K562 (cell line): ENCODE measurements at regions not wholly inside any gene's neighbourhood (a gene's known extent, or its start where the extent isn't known, plus 50 kb on each side); places are given as distances from the start of the nearest gene placed in this dataset.

Source experiments
- ARNT ChIP-seq, 2 experiments: fragments of 450-650 bp; IDR thresholded peaks; 2 replicates each; pipeline ENCODE4 v1.6.1; 2016; ENCODE audit warnings: mild to moderate bottlenecking in 1 of 2
- BACH1 ChIP-seq: fragments of 200-800 bp; sonication (Bioruptor generic); IDR thresholded peaks from 2 replicates; pipeline ENCODE4 v1.6.1; 2016; ENCODE audit warnings: missing genetic modification characterization, missing compliant biosample characterization
- KAT7 ChIP-seq: sonication (generic); formaldehyde crosslinking; IDR thresholded peaks from 2 replicates; pipeline ENCODE4 v1.8.0; 2022; ENCODE audit warnings: missing genetic modification reagents, mild to moderate bottlenecking, borderline replicate concordance
- MBD2 ChIP-seq: sonication (generic); IDR thresholded peaks from 2 replicates; pipeline ENCODE4 v1.6.1; 2016; ENCODE audit warnings: low read depth, borderline replicate concordance
- NRF1 ChIP-seq, 2 experiments: fragments of 450-650 bp; IDR thresholded peaks in 1 of 2; conservative IDR thresholded peaks in 1 of 2; 2 replicates each; pipeline ENCODE4 v1.6.1; 2014; ENCODE audit warnings: mild to moderate bottlenecking in 2 of 2
- ZNF232 ChIP-seq: sonication (generic); formaldehyde crosslinking; IDR thresholded peaks from 2 replicates; pipeline ENCODE4 v1.8.0; 2022; ENCODE audit warnings: mild to moderate bottlenecking, missing genetic modification reagents
- ZNF311 ChIP-seq: fragments of 250-450 bp; sonication (Bioruptor Pico); IDR thresholded peaks from 2 replicates; pipeline ENCODE4 v1.4.0; 2020; ENCODE audit warnings: mild to moderate bottlenecking, moderate library complexity
- TF ChIP-seq, protein P1 (sequence below), 2 experiments: fragments of 450-650 bp; formaldehyde crosslinking in 1 of 2; IDR thresholded peaks; 2 replicates each; pipeline versions ENCODE4 v1.4.0 to v1.6.1; 2014 to 2020; ENCODE audit warnings: mild to moderate bottlenecking in 2 of 2, borderline replicate concordance in 1 of 2, low read depth in 1 of 2
- TF ChIP-seq, protein P2 (sequence below): fragments of 450-650 bp; IDR thresholded peaks from 2 replicates; pipeline ENCODE4 v1.6.1; 2018; ENCODE audit not compliant: partially characterized antibody
- TF ChIP-seq, protein P3 (sequence below): fragments of 250-450 bp; sonication (Bioruptor Pico); IDR thresholded peaks from 2 replicates; pipeline ENCODE4 v1.8.0; 2021; ENCODE audit warnings: borderline replicate concordance, mild to moderate bottlenecking, moderate library complexity; ENCODE audit not compliant: poor library complexity, severe bottlenecking
- TF ChIP-seq, protein P4 (sequence below), 3 experiments: IDR thresholded peaks in 2 of 3; conservative IDR thresholded peaks in 1 of 3; 2 replicates each; pipeline ENCODE4 v1.5.1; 2011 to 2012; ENCODE audit warnings: low read length in 3 of 3, mild to moderate bottlenecking in 3 of 3, control low read depth in 2 of 3, improper control_type of control experiment in 1 of 3, inconsistent platforms in 1 of 3, low read depth in 1 of 3, mixed read lengths in 1 of 3, moderate library complexity in 1 of 3; ENCODE audit not compliant: insufficient read depth in 2 of 3

DNA sequence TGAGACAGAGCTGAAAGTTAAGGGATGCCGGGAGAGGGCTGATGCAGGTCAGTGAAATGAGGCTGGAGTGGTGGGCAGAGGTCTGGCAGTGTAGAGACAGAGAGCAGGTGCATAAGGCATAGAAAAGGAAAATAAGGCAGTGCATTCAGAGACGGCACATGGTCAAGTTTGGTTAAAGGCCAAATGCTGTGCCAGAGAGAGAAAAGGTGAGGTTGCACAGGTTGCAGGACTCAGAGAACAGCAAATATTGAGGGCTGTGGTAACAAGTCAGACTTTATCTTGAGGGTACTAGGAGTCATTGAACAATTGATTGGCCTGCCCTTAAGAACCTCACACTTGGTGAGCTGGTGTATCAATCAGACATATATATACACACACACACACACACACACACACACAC lies 102.9 kb upstream of the TSHZ2 start:
- TF ChIP-seq BACH1 (tag) (no peak), NRF1 (conservative IDR thresholded peaks at IDR 0.05 in 1 of 2, IDR thresholded peaks at IDR 0.05 in 1 of 2) (no peak), KAT7 (CRISPR knock-in tag) (no peak), ZNF232 (CRISPR knock-in tag) (no peak), MBD2 (no peak), ZNF311 (CRISPR knock-in tag) (no peak), ARNT (IDR thresholded peaks at IDR 0.05) (no peak)
- TF ChIP-seq, protein P1, sequence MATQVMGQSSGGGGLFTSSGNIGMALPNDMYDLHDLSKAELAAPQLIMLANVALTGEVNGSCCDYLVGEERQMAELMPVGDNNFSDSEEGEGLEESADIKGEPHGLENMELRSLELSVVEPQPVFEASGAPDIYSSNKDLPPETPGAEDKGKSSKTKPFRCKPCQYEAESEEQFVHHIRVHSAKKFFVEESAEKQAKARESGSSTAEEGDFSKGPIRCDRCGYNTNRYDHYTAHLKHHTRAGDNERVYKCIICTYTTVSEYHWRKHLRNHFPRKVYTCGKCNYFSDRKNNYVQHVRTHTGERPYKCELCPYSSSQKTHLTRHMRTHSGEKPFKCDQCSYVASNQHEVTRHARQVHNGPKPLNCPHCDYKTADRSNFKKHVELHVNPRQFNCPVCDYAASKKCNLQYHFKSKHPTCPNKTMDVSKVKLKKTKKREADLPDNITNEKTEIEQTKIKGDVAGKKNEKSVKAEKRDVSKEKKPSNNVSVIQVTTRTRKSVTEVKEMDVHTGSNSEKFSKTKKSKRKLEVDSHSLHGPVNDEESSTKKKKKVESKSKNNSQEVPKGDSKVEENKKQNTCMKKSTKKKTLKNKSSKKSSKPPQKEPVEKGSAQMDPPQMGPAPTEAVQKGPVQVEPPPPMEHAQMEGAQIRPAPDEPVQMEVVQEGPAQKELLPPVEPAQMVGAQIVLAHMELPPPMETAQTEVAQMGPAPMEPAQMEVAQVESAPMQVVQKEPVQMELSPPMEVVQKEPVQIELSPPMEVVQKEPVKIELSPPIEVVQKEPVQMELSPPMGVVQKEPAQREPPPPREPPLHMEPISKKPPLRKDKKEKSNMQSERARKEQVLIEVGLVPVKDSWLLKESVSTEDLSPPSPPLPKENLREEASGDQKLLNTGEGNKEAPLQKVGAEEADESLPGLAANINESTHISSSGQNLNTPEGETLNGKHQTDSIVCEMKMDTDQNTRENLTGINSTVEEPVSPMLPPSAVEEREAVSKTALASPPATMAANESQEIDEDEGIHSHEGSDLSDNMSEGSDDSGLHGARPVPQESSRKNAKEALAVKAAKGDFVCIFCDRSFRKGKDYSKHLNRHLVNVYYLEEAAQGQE (IDR thresholded peaks at IDR 0.05; ENCODE audit: borderline replicate concordance) = no peak
- TF ChIP-seq, protein P1 (CRISPR knock-in tag; IDR thresholded peaks at IDR 0.05; ENCODE audit: low read depth) = no peak
- TF ChIP-seq, protein P2, sequence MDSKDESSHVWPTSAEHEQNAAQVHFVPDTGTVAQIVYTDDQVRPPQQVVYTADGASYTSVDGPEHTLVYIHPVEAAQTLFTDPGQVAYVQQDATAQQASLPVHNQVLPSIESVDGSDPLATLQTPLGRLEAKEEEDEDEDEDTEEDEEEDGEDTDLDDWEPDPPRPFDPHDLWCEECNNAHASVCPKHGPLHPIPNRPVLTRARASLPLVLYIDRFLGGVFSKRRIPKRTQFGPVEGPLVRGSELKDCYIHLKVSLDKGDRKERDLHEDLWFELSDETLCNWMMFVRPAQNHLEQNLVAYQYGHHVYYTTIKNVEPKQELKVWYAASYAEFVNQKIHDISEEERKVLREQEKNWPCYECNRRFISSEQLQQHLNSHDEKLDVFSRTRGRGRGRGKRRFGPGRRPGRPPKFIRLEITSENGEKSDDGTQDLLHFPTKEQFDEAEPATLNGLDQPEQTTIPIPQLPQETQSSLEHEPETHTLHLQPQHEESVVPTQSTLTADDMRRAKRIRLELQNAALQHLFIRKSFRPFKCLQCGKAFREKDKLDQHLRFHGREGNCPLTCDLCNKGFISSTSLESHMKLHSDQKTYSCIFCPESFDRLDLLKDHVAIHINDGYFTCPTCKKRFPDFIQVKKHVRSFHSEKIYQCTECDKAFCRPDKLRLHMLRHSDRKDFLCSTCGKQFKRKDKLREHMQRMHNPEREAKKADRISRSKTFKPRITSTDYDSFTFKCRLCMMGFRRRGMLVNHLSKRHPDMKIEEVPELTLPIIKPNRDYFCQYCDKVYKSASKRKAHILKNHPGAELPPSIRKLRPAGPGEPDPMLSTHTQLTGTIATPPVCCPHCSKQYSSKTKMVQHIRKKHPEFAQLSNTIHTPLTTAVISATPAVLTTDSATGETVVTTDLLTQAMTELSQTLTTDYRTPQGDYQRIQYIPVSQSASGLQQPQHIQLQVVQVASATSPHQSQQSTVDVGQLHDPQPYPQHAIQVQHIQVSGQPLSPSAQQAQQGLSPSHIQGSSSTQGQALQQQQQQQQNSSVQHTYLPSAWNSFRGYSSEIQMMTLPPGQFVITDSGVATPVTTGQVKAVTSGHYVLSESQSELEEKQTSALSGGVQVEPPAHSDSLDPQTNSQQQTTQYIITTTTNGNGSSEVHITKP = no peak
- TF ChIP-seq, protein P3, sequence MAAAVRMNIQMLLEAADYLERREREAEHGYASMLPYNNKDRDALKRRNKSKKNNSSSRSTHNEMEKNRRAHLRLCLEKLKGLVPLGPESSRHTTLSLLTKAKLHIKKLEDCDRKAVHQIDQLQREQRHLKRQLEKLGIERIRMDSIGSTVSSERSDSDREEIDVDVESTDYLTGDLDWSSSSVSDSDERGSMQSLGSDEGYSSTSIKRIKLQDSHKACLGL (CRISPR knock-in tag) = no peak
- TF ChIP-seq, protein P4, sequence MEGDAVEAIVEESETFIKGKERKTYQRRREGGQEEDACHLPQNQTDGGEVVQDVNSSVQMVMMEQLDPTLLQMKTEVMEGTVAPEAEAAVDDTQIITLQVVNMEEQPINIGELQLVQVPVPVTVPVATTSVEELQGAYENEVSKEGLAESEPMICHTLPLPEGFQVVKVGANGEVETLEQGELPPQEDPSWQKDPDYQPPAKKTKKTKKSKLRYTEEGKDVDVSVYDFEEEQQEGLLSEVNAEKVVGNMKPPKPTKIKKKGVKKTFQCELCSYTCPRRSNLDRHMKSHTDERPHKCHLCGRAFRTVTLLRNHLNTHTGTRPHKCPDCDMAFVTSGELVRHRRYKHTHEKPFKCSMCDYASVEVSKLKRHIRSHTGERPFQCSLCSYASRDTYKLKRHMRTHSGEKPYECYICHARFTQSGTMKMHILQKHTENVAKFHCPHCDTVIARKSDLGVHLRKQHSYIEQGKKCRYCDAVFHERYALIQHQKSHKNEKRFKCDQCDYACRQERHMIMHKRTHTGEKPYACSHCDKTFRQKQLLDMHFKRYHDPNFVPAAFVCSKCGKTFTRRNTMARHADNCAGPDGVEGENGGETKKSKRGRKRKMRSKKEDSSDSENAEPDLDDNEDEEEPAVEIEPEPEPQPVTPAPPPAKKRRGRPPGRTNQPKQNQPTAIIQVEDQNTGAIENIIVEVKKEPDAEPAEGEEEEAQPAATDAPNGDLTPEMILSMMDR (IDR thresholded peaks at IDR 0.05 in 2 of 3, conservative IDR thresholded peaks at IDR 0.05 in 1 of 3; ENCODE audit: insufficient read depth in 2 of 3, low read depth in 1 of 3, low read length in 3 of 3) = no peak
